Spleen (tissue), 7 donors: ENCODE measurements at regions not wholly inside any gene's neighbourhood (a gene's known extent, or its start where the extent isn't known, plus 50 kb on each side); places are given as distances from the start of the nearest gene placed in this dataset.

ENCODE experiments used
- POLR2A ChIP-seq, 3 donors: fragments of 450-650 bp; IDR thresholded peaks; one replicate each; pipeline ENCODE4 v1.5.1; 2017; ENCODE audit warnings: antibody characterized with exemption in 3 of 3, mild to moderate bottlenecking in 1 of 3
- TF ChIP-seq, protein P1 (sequence below), 11 experiments: fragments of 200-600 bp in 7 of 11; fragments of 450-650 bp in 4 of 11; sonication (generic) in 4 of 11; IDR thresholded peaks in 8 of 11; conservative IDR thresholded peaks in 3 of 11; 1 replicate in 7 of 11; 2 replicates in 4 of 11; pipeline versions ENCODE4 v1.4.0 to v1.8.0; 2016 to 2021; ENCODE audit warnings: antibody characterized with exemption in 11 of 11, inconsistent platforms in 4 of 11, mild to moderate bottlenecking in 1 of 11
- donor health status: DM: no; HTN: no; CAD: no; lungs with moderate emphysema.
- donor health status: DM: no; HTN: no; CAD: no.
- donor health status: DM: no; HTN: no; CAD: no.

- TF ChIP-seq, protein P1, sequence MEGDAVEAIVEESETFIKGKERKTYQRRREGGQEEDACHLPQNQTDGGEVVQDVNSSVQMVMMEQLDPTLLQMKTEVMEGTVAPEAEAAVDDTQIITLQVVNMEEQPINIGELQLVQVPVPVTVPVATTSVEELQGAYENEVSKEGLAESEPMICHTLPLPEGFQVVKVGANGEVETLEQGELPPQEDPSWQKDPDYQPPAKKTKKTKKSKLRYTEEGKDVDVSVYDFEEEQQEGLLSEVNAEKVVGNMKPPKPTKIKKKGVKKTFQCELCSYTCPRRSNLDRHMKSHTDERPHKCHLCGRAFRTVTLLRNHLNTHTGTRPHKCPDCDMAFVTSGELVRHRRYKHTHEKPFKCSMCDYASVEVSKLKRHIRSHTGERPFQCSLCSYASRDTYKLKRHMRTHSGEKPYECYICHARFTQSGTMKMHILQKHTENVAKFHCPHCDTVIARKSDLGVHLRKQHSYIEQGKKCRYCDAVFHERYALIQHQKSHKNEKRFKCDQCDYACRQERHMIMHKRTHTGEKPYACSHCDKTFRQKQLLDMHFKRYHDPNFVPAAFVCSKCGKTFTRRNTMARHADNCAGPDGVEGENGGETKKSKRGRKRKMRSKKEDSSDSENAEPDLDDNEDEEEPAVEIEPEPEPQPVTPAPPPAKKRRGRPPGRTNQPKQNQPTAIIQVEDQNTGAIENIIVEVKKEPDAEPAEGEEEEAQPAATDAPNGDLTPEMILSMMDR (IDR thresholded peaks at IDR 0.05 in 8 of 11, conservative IDR thresholded peaks at IDR 0.05 in 3 of 11) = no peak
- no peak for TF ChIP-seq POLR2A (IDR thresholded peaks at IDR 0.05)
These were observed 76.7 kb upstream of the SYT9 start for GRCh38 chr11:7175007-7175406.
